ENCODE measurements at regions not wholly inside any gene's neighbourhood (a gene's known extent, or its start where the extent isn't known, plus 50 kb on each side); places are given as distances from the start of the nearest gene placed in this dataset.
"Not testable (repeated sequence)": the region's sequence is repeated elsewhere in the genome, so short reads cannot be mapped to it uniquely, and the experiment has no call there.

- no peak for TF ChIP-seq EZH2 (optimal IDR thresholded peaks at IDR 0.05; ENCODE audit: low read depth, low read length)
- TF ChIP-seq, protein P1, sequence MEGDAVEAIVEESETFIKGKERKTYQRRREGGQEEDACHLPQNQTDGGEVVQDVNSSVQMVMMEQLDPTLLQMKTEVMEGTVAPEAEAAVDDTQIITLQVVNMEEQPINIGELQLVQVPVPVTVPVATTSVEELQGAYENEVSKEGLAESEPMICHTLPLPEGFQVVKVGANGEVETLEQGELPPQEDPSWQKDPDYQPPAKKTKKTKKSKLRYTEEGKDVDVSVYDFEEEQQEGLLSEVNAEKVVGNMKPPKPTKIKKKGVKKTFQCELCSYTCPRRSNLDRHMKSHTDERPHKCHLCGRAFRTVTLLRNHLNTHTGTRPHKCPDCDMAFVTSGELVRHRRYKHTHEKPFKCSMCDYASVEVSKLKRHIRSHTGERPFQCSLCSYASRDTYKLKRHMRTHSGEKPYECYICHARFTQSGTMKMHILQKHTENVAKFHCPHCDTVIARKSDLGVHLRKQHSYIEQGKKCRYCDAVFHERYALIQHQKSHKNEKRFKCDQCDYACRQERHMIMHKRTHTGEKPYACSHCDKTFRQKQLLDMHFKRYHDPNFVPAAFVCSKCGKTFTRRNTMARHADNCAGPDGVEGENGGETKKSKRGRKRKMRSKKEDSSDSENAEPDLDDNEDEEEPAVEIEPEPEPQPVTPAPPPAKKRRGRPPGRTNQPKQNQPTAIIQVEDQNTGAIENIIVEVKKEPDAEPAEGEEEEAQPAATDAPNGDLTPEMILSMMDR (IDR thresholded peaks at IDR 0.05; ENCODE audit: low read length) = no peak
- TF ChIP-seq EZH2phosphoT487 (IDR thresholded peaks at IDR 0.05; ENCODE audit: low read length) = no peak
- no peaks in the 10 kb centered on the region for H3F3A ChIP-seq (ENCODE audit: insufficient read depth, low read length)
- no peaks in the 10 kb centered on the region for H3K4me1 ChIP-seq (ENCODE audit: low read length)
- no peak overlapping the region for H3K9ac ChIP-seq (ENCODE audit: low read length)
- no peaks in the 10 kb centered on the region for H3K9me2 ChIP-seq (replicated peaks; ENCODE audit: insufficient read depth, low read length)
- no peaks in the 10 kb centered on the region for H3K36me3 ChIP-seq (replicated peaks; ENCODE audit: insufficient read depth, low read length)
- H4K20me1 ChIP-seq (ENCODE audit: insufficient read depth, low read length) = no peaks in the 10 kb centered on the region
- H3K4me2 ChIP-seq (ENCODE audit: low read depth, low read length) = no peak overlapping the region
- no peaks in the 10 kb centered on the region for H3K79me2 ChIP-seq (ENCODE audit: low read length)
- H3K9me3 ChIP-seq (replicated peaks; ENCODE audit: insufficient read depth, low read length) = no peaks in the 10 kb centered on the region
- H3K27ac ChIP-seq (ENCODE audit: low read length) = no peak overlapping the region
- H2AFZ ChIP-seq (ENCODE audit: low read length) = no peak overlapping the region
- no peak overlapping the region for H3K4me3 ChIP-seq (ENCODE audit: low read length)
- DNase-seq = no peak
- no peaks in the 10 kb centered on the region for H3K27me3 ChIP-seq (replicated peaks; ENCODE audit: insufficient read depth, low read length)
Observed at GRCh38 chr7:13265271-13265670, 577.8 kb downstream of the ARL4A start.

DNA sequence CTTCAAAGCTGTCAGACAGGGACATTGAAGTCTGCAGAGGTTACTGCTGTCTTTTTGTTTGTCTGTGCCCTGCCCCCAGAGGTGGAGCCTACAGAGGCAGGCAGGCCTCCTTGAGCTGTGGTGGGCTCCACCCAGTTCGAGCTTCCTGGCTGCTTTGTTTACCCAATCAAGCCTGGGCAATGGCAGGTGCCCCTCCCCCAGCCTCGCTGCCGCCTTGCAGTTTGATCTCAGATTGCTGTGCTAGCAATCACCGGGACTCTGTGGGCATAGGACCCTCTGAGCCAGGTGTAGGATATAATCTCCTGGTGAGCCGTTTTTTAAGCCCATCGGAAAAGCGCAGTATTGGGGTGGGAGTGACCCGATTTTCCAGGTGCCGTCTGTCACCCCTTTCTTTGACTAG is 586.8 kb downstream of the ARL4A start:
- not testable (repeated sequence) for H2AFZ ChIP-seq (ENCODE audit: low read length); H3K4me1 ChIP-seq (ENCODE audit: low read length); H3K9me3 ChIP-seq (replicated peaks; ENCODE audit: insufficient read depth, low read length); H3K36me3 ChIP-seq (replicated peaks; ENCODE audit: insufficient read depth, low read length); H3F3A ChIP-seq (ENCODE audit: insufficient read depth, low read length); H3K27me3 ChIP-seq (replicated peaks; ENCODE audit: insufficient read depth, low read length); H3K9ac ChIP-seq (ENCODE audit: low read length); H3K4me3 ChIP-seq (ENCODE audit: low read length); H3K27ac ChIP-seq (ENCODE audit: low read length); H4K20me1 ChIP-seq (ENCODE audit: insufficient read depth, low read length); H3K79me2 ChIP-seq (ENCODE audit: low read length); H3K4me2 ChIP-seq (ENCODE audit: low read depth, low read length); H3K9me2 ChIP-seq (replicated peaks; ENCODE audit: insufficient read depth, low read length); DNase-seq

- Histone ChIP-seq H3K36me3 (replicated peaks; ENCODE audit: insufficient read depth, low read length) (no peaks in the 10 kb centered on the region), H3K9ac (ENCODE audit: low read length) (no peak overlapping the region), H4K20me1 (ENCODE audit: insufficient read depth, low read length) (no peaks in the 10 kb centered on the region), H3K4me3 (ENCODE audit: low read length) (no peak overlapping the region), H2AFZ (ENCODE audit: low read length) (no peak overlapping the region), H3K79me2 (ENCODE audit: low read length) (no peaks in the 10 kb centered on the region), H3K9me2 (replicated peaks; ENCODE audit: insufficient read depth, low read length) (no peaks in the 10 kb centered on the region), H3K4me2 (ENCODE audit: low read depth, low read length) (no peak overlapping the region), H3K27ac (ENCODE audit: low read length) (no peak overlapping the region), H3F3A (ENCODE audit: insufficient read depth, low read length) (no peaks in the 10 kb centered on the region), H3K4me1 (ENCODE audit: low read length) (0 out of 2 replicates have a peak, but pooled peaks cover 3% of the 10 kb centered on the region), H3K9me3 (replicated peaks; ENCODE audit: insufficient read depth, low read length) (no peaks in the 10 kb centered on the region), H3K27me3 (replicated peaks; ENCODE audit: insufficient read depth, low read length) (no peaks in the 10 kb centered on the region)
- TF ChIP-seq EZH2 (optimal IDR thresholded peaks at IDR 0.05; ENCODE audit: low read depth, low read length) (no peak), EZH2phosphoT487 (IDR thresholded peaks at IDR 0.05; ENCODE audit: low read length) (no peak)
- TF ChIP-seq, protein P1 (IDR thresholded peaks at IDR 0.05; ENCODE audit: low read length) = peak; percentile 30; the same call in 1 of the 2 replicates
- DNase-seq = no peak
Observed at GRCh38 chr7:13276977-13277376, 589.5 kb downstream of the ARL4A start.

DNA sequence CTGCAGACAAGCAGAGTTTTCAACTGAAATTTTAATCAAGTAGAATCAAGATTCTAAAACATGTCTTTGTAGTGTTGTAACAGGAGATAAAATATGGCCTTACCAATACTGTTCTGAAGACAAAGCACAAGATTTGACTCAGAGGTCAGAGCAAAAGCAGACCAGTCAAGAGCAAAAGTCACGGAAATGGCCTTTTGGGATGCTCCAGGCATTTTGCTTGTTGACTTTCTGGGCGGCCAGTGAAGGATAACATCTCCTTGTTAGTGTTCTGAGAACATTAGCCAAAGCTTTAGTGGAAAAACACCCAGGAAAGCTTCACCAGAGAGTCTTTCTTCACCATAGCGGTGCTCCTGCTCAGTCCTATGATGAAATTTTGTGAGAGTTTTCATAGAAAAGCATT is 590.6 kb downstream of the ARL4A start:
- DNase-seq = no peak
- Histone ChIP-seq H3K4me3 (ENCODE audit: low read length) (no peak overlapping the region), H4K20me1 (ENCODE audit: insufficient read depth, low read length) (no peaks in the 10 kb centered on the region), H3K4me2 (ENCODE audit: low read depth, low read length) (no peak overlapping the region), H3K9me2 (replicated peaks; ENCODE audit: insufficient read depth, low read length) (no peaks in the 10 kb centered on the region), H2AFZ (ENCODE audit: low read length) (no peak overlapping the region), H3K36me3 (replicated peaks; ENCODE audit: insufficient read depth, low read length) (no peaks in the 10 kb centered on the region), H3F3A (ENCODE audit: insufficient read depth, low read length) (no peaks in the 10 kb centered on the region), H3K9me3 (replicated peaks; ENCODE audit: insufficient read depth, low read length) (no peaks in the 10 kb centered on the region), H3K27ac (ENCODE audit: low read length) (no peak overlapping the region), H3K4me1 (ENCODE audit: low read length) (0 out of 2 replicates have a peak, but pooled peaks cover 3% of the 10 kb centered on the region), H3K27me3 (replicated peaks; ENCODE audit: insufficient read depth, low read length) (no peaks in the 10 kb centered on the region), H3K79me2 (ENCODE audit: low read length) (no peaks in the 10 kb centered on the region), H3K9ac (ENCODE audit: low read length) (no peak overlapping the region)
- TF ChIP-seq EZH2phosphoT487 (IDR thresholded peaks at IDR 0.05; ENCODE audit: low read length) = no peak
- TF ChIP-seq EZH2 (optimal IDR thresholded peaks at IDR 0.05; ENCODE audit: low read depth, low read length) = no peak
- TF ChIP-seq, protein P1 (IDR thresholded peaks at IDR 0.05; ENCODE audit: low read length) = no peak
